BE2C (cell line): ENCODE measurements at regions not wholly inside any gene's neighbourhood (a gene's known extent, or its start where the extent isn't known, plus 50 kb on each side); places are given as distances from the start of the nearest gene placed in this dataset.

Source experiments
- DNase-seq: peaks from one replicate; pipeline ENCODE4 v3.0.0-alpha.2; 2020
- H3K27me3 ChIP-seq: fragments of 250-450 bp; sonication (Bioruptor Pico); 2 replicates; pipeline ENCODE4 v1.5.1; 2020; ENCODE audit warnings: mild to moderate bottlenecking
- H3K36me3 ChIP-seq: fragments of 250-450 bp; sonication (Bioruptor Pico); 2 replicates; pipeline ENCODE4 v1.5.1; 2020; ENCODE audit warnings: mild to moderate bottlenecking
- H3K4me1 ChIP-seq: fragments of 250-450 bp; sonication (Bioruptor Pico); 2 replicates; pipeline ENCODE4 v1.5.1; 2020
- H3K4me3 ChIP-seq: 2 replicates; pipeline ENCODE4 v1.5.1; 2011; ENCODE audit warnings: low read depth, low read length
- H3K9me3 ChIP-seq: fragments of 250-450 bp; sonication (Bioruptor Pico); 2 replicates; pipeline ENCODE4 v1.5.1; 2020
- TF ChIP-seq, protein P1 (sequence below): IDR thresholded peaks from 2 replicates; pipeline ENCODE4 v1.5.1; 2012; ENCODE audit warnings: mild to moderate bottlenecking, low read depth, low read length

GRCh38 chr6:140992678-140993077, 1140.0 kb upstream of the GJE1 start:
- H3K9me3 ChIP-seq = no peaks in the 10 kb centered on the region
- no peak for DNase-seq
- TF ChIP-seq, protein P1, sequence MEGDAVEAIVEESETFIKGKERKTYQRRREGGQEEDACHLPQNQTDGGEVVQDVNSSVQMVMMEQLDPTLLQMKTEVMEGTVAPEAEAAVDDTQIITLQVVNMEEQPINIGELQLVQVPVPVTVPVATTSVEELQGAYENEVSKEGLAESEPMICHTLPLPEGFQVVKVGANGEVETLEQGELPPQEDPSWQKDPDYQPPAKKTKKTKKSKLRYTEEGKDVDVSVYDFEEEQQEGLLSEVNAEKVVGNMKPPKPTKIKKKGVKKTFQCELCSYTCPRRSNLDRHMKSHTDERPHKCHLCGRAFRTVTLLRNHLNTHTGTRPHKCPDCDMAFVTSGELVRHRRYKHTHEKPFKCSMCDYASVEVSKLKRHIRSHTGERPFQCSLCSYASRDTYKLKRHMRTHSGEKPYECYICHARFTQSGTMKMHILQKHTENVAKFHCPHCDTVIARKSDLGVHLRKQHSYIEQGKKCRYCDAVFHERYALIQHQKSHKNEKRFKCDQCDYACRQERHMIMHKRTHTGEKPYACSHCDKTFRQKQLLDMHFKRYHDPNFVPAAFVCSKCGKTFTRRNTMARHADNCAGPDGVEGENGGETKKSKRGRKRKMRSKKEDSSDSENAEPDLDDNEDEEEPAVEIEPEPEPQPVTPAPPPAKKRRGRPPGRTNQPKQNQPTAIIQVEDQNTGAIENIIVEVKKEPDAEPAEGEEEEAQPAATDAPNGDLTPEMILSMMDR = no peak
- H3K4me1 ChIP-seq = no peaks in the 10 kb centered on the region
- no peaks in the 10 kb centered on the region for H3K36me3 ChIP-seq
- no peaks in the 10 kb centered on the region for H3K27me3 ChIP-seq
- no peak overlapping the region for H3K4me3 ChIP-seq

GRCh38 chr6:140988780-140989179, 1143.9 kb upstream of the GJE1 start:
- TF ChIP-seq, protein P1 = no peak
- no peak for DNase-seq

GRCh38 chr6:140987364-140988155, 1145.2 kb upstream of the GJE1 start:
- Histone ChIP-seq H3K4me3 (no peak overlapping the region), H3K4me1 (no peaks in the 10 kb centered on the region), H3K36me3 (no peaks in the 10 kb centered on the region), H3K9me3 (no peaks in the 10 kb centered on the region), H3K27me3 (no peaks in the 10 kb centered on the region)
- no peak for DNase-seq
- TF ChIP-seq, protein P1 = no peak

More at GRCh38 chr6:140988780-140989179, 1143.9 kb upstream of the GJE1 start:
- H3K36me3 ChIP-seq = no peaks in the 10 kb centered on the region
- H3K4me1 ChIP-seq = no peaks in the 10 kb centered on the region
- H3K27me3 ChIP-seq = no peaks in the 10 kb centered on the region
- H3K9me3 ChIP-seq = no peaks in the 10 kb centered on the region
- no peak overlapping the region for H3K4me3 ChIP-seq

DNA sequence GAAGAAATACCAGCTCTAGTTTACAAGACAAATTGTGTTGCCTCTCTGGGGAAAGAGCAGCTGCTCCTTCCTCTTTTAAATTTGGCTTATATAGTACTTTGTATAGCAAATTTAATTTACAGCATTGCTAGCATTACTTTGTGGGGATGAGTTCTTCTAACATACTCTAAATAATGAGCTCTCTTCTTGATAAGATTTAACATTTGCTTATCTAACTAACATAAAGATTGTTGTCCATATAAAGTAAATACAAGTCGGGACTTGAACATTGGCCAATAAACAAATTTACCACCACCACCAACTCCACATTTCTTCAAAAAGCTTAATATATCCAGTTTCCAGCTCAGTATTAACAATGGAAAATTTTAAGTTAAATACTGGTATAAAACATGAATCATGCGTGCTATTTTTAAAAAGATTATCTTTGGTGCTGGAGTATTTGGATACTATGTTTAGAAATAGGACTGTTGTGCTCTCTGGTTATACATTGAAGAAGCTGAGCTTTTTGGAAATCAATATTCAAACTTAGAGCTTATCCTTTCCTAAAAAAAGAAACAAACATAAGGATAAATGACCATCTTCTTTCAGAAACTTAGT, 1146.9 kb upstream of the GJE1 start:
- no peaks in the 10 kb centered on the region for H3K36me3 ChIP-seq
- H3K4me3 ChIP-seq = no peak overlapping the region
- no peaks in the 10 kb centered on the region for H3K9me3 ChIP-seq
- H3K4me1 ChIP-seq = no peaks in the 10 kb centered on the region
- TF ChIP-seq, protein P1 = no peak
- H3K27me3 ChIP-seq = no peaks in the 10 kb centered on the region
- DNase-seq = no peak

DNA sequence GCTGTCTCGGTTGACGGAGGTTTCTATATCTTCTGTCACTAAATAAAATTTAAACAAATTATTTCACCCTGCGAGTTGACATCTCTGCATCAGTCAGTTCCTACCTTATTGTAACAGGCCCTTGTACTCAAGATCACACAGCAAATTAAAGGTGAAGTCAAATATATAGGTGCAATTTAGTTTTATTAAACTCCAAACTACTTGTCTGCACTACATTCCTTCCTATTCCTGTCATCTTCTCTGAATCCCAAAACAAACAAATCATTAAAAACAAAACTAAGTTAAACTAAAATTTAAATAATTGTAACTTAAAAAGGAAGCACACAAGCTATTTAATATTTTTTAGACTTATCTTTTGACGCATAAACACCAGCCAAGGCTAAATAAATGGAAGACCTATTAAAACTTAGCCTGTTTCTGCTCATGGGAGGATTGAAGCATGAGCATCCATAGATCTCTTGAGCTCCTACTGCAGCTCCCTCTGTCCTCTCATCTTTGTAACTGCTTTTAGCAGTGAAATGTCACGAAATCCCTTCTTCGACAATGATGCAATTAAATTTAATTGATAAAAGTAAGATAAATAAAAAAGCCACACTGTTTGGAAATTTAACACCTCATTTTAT, 1152.3 kb upstream of the GJE1 start:
- Histone ChIP-seq H3K4me1 (no peaks in the 10 kb centered on the region), H3K27me3 (no peaks in the 10 kb centered on the region), H3K9me3 (no peaks in the 10 kb centered on the region; the same call in 1 of the 2 replicates), H3K4me3 (no peak overlapping the region), H3K36me3 (no peaks in the 10 kb centered on the region)
- TF ChIP-seq, protein P1 = no peak
- no peak for DNase-seq
